Jurkat, Clone E6-1 (cell line): ENCODE measurements at regions not wholly inside any gene's neighbourhood (a gene's known extent, or its start where the extent isn't known, plus 50 kb on each side); places are given as distances from the start of the nearest gene placed in this dataset.

Experiments
- DNase-seq: peaks from one replicate; pipeline ENCODE4 v3.0.0-alpha.2; 2011; ENCODE audit warnings: low read depth, low spot score
- H3K4me3 ChIP-seq: 2 replicates; pipeline ENCODE4 v1.5.1; 2011; ENCODE audit warnings: mild to moderate bottlenecking, low read length, control low read depth, moderate library complexity

- H3K4me3 ChIP-seq: no peak overlapping the region
- no peak for DNase-seq
Measured at GRCh38 chr21:15400905-15401304, 328.9 kb upstream of the USP25 start.

GRCh38 chr21:15401331-15401730 lies 328.5 kb upstream of the USP25 start:
- DNase-seq: no peak
- H3K4me3 ChIP-seq: no peak overlapping the region

- no peak for DNase-seq
- no peak overlapping the region for H3K4me3 ChIP-seq
Measured at GRCh38 chr21:15405214-15405613, 324.6 kb upstream of the USP25 start.

GRCh38 chr21:15406791-15407190 lies 323.0 kb upstream of the USP25 start:
- no peak overlapping the region for H3K4me3 ChIP-seq
- no peak for DNase-seq

GRCh38 chr21:15407585-15407984 lies 322.2 kb upstream of the USP25 start:
- DNase-seq: no peak
- no peak overlapping the region for H3K4me3 ChIP-seq

- DNase-seq: no peak
- no peak overlapping the region for H3K4me3 ChIP-seq
Measured at GRCh38 chr21:15408089-15408488, 321.7 kb upstream of the USP25 start.

- no peak overlapping the region for H3K4me3 ChIP-seq
- DNase-seq: no peak
Measured at GRCh38 chr21:15409031-15409430, 320.8 kb upstream of the USP25 start.

GRCh38 chr21:15410853-15411252 lies 318.9 kb upstream of the USP25 start:
- no peak overlapping the region for H3K4me3 ChIP-seq
- no peak for DNase-seq

GRCh38 chr21:15414057-15414456 lies 315.7 kb upstream of the USP25 start:
- H3K4me3 ChIP-seq: no peak overlapping the region
- DNase-seq: no peak

GRCh38 chr21:15415541-15416261 lies 314.1 kb upstream of the USP25 start:
- no peak overlapping the region for H3K4me3 ChIP-seq
- peak; percentile 12 for DNase-seq

GRCh38 chr21:15421441-15421881 lies 308.3 kb upstream of the USP25 start:
- H3K4me3 ChIP-seq: no peak overlapping the region
- DNase-seq: no peak

- no peak for DNase-seq
- no peak overlapping the region for H3K4me3 ChIP-seq
Measured at GRCh38 chr21:15421947-15422346, 307.8 kb upstream of the USP25 start.

- H3K4me3 ChIP-seq: no peak overlapping the region
- DNase-seq: no peak
Measured at GRCh38 chr21:15422783-15423182, 307.0 kb upstream of the USP25 start.

GRCh38 chr21:15423676-15424445 lies 305.9 kb upstream of the USP25 start:
- DNase-seq: no peak
- H3K4me3 ChIP-seq: no peak overlapping the region

GRCh38 chr21:15425049-15425448 lies 304.7 kb upstream of the USP25 start:
- DNase-seq: no peak
- no peak overlapping the region for H3K4me3 ChIP-seq

- H3K4me3 ChIP-seq: no peak overlapping the region
- no peak for DNase-seq
Measured at GRCh38 chr21:15430023-15430422, 299.8 kb upstream of the USP25 start.

GRCh38 chr21:15430577-15430976 lies 299.2 kb upstream of the USP25 start:
- no peak overlapping the region for H3K4me3 ChIP-seq
- DNase-seq: no peak

GRCh38 chr21:15431053-15431452 lies 298.7 kb upstream of the USP25 start:
- no peak overlapping the region for H3K4me3 ChIP-seq
- no peak for DNase-seq

- H3K4me3 ChIP-seq: no peak overlapping the region
- DNase-seq: no peak
Measured at GRCh38 chr21:15433091-15433490, 296.7 kb upstream of the USP25 start.

- DNase-seq: no peak
- H3K4me3 ChIP-seq: no peak overlapping the region
Measured at GRCh38 chr21:15434163-15434905, 295.4 kb upstream of the USP25 start.
